Astrocyte of the spinal cord (primary cell): ENCODE measurements at regions not wholly inside any gene's neighbourhood (a gene's known extent, or its start where the extent isn't known, plus 50 kb on each side); places are given as distances from the start of the nearest gene placed in this dataset.

Source experiments
- DNase-seq: peaks from one replicate; pipeline ENCODE4 v3.0.0; 2011; ENCODE audit warnings: low read depth, low spot score
- H3K4me3 ChIP-seq: 2 replicates; pipeline ENCODE4 v1.5.1; 2011; ENCODE audit warnings: low read depth, mild to moderate bottlenecking, low read length, moderate library complexity
- in situ Hi-C: cut with HindIII; loops from 2 replicates; pipeline ENCODE4 v1.10.0; 2017; ENCODE audit warnings: low sequenced_read_pairs
- TF ChIP-seq, protein P1 (sequence below): IDR thresholded peaks from 2 replicates; pipeline ENCODE4 v1.5.1; 2012; ENCODE audit warnings: low read depth, mild to moderate bottlenecking, low read length, inconsistent platforms

- TF ChIP-seq, protein P1, sequence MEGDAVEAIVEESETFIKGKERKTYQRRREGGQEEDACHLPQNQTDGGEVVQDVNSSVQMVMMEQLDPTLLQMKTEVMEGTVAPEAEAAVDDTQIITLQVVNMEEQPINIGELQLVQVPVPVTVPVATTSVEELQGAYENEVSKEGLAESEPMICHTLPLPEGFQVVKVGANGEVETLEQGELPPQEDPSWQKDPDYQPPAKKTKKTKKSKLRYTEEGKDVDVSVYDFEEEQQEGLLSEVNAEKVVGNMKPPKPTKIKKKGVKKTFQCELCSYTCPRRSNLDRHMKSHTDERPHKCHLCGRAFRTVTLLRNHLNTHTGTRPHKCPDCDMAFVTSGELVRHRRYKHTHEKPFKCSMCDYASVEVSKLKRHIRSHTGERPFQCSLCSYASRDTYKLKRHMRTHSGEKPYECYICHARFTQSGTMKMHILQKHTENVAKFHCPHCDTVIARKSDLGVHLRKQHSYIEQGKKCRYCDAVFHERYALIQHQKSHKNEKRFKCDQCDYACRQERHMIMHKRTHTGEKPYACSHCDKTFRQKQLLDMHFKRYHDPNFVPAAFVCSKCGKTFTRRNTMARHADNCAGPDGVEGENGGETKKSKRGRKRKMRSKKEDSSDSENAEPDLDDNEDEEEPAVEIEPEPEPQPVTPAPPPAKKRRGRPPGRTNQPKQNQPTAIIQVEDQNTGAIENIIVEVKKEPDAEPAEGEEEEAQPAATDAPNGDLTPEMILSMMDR: no peak
- no peak overlapping the region for H3K4me3 ChIP-seq
- in situ Hi-C loops: no loop called here
- DNase-seq: peak; percentile 71
Measured at GRCh38 chr13:24050292-24050711, 110.2 kb upstream of the SPATA13 start.

DNA sequence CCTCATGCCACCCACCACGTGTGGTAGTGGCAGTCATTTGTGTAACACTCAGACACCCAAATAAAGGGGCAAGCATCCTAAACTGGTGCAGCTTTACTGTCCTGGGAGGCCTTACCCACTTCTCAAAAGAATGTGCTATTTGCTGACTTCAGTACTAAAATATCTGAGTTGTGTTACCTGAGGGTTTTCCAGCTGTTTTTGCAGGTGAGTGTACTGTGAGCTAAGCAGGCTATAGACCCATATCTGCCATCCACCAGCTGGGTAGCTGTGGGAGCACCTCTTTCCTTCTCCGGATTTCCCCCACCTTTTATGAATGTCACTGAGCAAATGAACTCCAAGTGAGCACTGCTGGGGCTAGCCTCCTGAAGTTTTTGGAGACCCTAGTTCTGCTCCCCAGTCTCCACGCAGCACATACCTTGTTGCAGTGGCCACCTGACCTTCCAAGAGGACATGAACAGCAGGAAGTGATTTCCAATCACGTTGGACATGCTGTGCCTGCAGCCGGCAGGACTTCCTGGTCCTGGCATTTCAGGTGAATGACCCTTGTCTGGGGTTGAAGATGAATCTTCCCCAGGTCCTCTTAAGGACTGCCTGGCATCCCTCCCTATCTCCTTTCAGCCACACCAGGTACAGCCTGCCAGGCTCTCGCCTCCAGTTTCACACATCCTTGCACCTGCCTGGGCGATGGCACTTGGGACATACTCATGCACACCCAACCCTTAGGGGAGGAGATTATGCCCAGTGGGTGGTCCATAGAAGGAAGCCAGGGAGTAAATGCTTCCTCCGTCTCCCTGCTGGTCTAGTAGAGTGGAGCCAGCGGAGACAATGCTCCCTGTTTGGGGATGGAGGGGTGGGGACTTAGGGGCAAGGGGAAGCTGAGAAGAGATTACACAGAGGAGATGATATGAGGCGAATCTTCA is 109.5 kb upstream of the SPATA13 start:
- DNase-seq: no peak
- in situ Hi-C loops: no loop called here
- H3K4me3 ChIP-seq: no peak overlapping the region
- TF ChIP-seq, protein P1: no peak

- H3K4me3 ChIP-seq: no peak overlapping the region
- DNase-seq: peak; percentile 25
- TF ChIP-seq, protein P1: peak; percentile 38
- in situ Hi-C loops: no loop called here
Measured at GRCh38 chr13:24052547-24053518, 107.7 kb upstream of the SPATA13 start.

- TF ChIP-seq, protein P1: peak; percentile 78
- in situ Hi-C loops: no loop called here
- peak; percentile 76 for DNase-seq
- H3K4me3 ChIP-seq: no peak overlapping the region
Measured at GRCh38 chr13:24053519-24054251, 106.8 kb upstream of the SPATA13 start.

DNA sequence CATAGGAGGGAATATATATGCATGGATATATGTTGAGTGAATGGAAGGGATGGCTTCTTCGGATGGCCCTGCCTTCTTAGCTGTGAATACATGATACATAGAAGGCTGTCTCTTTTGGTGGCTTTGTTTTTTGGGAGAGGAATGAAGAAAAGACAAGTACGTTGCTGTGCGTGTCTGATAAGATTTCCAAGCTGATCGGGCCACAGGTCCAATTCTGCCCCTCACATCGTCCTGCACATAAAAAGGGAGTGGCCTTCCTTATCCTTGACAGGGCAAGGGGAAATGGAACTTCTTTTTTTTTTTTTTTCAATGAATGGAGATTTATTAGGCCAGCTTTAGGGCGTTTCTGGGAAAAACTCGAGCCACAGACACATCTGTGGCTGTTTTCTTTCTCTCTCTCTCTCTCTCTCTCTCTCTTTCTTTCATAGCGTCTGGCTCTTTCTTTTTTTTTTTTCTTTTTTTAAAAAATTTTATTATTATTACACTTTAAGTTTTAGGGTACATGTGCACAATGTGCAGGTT is 103.8 kb upstream of the SPATA13 start:
- in situ Hi-C loops: no loop called here
- H3K4me3 ChIP-seq: no peak overlapping the region
- DNase-seq: no peak

More for the DNA sequence above, 103.8 kb upstream of the SPATA13 start:
- TF ChIP-seq, protein P1: no peak
